Left lung (tissue), 4 donors: ENCODE measurements at regions not wholly inside any gene's neighbourhood (a gene's known extent, or its start where the extent isn't known, plus 50 kb on each side); places are given as distances from the start of the nearest gene placed in this dataset.

Source experiments
- ATAC-seq: fragments of 200-7000 bp; cut with Tn5 transposase; one replicate; pipeline ENCODE4 v1.9.1; 2020; ENCODE audit warnings: moderate library complexity
- DNase-seq, 4 donors: peaks; one replicate each; pipeline ENCODE4 v3.0.0-alpha.2; 2013 to 2020
- H3K27ac ChIP-seq, 2 donors: fragments of 200-600 bp; sonication (generic) in 1 of 2; one replicate each; pipeline versions ENCODE4 v1.5.0 to v1.8.0; 2020 to 2021
- H3K27me3 ChIP-seq, 2 donors: fragments of 200-600 bp; sonication (generic) in 1 of 2; one replicate each; pipeline versions ENCODE4 v1.5.0 to v1.8.0; 2020 to 2021
- H3K36me3 ChIP-seq, 2 donors: fragments of 200-600 bp; sonication (generic) in 1 of 2; one replicate each; pipeline versions ENCODE4 v1.5.0 to v1.8.0; 2020 to 2021
- H3K4me1 ChIP-seq, 2 donors: fragments of 200-600 bp; one replicate each; pipeline ENCODE4 v1.8.0; 2021
- H3K4me3 ChIP-seq, 2 donors: fragments of 200-600 bp; sonication (generic) in 1 of 2; one replicate each; pipeline versions ENCODE4 v1.5.0 to v1.8.0; 2020 to 2021; ENCODE audit warnings: mild to moderate bottlenecking in 1 of 2
- H3K9me3 ChIP-seq, 2 donors: fragments of 200-600 bp; sonication (generic) in 1 of 2; one replicate each; pipeline versions ENCODE4 v1.5.0 to v1.8.0; 2020 to 2021
- intact Hi-C, 2 donors: fragments of 100-400 bp; cut with DNase I; formaldehyde crosslinking; loops; one replicate each; pipeline versions ENCODE4 v1.11.2 to v1.14.2; 2022
- TF ChIP-seq, protein P1 (sequence below), 2 donors: fragments of 200-600 bp; sonication (generic) in 1 of 2; IDR thresholded peaks; one replicate each; pipeline versions ENCODE4 v1.5.0 to v1.8.0; 2021; ENCODE audit warnings: antibody characterized with exemption in 2 of 2
- donor health status: DM: no; HTN: yes; CAD: no.
- donor health status: DM: no; HTN: no; CAD: no.

DNA sequence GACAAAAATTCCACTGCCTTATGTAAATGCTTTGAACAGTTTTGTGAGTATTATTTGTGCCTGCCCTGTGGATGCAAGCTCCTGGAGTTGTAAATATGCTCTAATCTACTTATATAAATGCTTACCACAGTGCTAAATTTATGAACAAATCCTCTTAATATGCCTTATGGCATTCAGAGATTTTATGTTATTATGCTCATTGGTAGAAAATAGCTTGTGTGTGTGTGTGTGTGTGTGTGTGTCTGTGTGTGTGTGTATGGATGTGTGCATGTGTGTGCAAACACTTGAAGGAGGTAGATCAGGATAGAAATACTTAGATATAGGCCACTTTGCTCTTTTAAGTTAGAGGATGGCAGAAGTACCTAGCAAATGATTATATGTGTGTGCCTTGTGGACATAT is 253.9 kb downstream of the TAF11L14 start:
- DNase-seq, result no peak

DNA sequence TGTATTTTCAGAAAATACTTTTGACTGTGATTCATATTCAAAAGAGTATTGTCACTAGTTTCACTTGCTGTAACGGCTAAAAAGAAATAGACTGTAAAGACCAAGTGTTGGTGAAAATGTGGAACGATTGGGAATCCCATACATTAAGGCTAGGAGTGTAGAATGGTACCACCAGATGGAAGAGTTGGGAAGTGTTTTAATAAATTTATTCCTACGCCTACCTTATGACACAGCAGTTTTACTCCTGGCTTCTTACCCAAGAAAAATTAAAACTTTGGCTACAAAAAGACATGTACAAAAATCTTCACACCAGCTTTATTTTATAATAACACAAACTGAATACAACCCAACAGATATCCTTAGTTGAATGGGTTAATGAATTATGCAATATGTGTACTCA is 256.2 kb downstream of the TAF11L14 start:
- Histone ChIP-seq H3K4me1 (no peaks in the 10 kb centered on the region), H3K36me3 (no peaks in the 10 kb centered on the region), H3K9me3 (no peaks in the 10 kb centered on the region), H3K27ac (no peak overlapping the region), H3K27me3 (no peaks in the 10 kb centered on the region), H3K4me3 (no peak overlapping the region)
- no peak for ATAC-seq
- no peak for DNase-seq
- intact Hi-C loops, result no loop called here
- TF ChIP-seq, protein P1, sequence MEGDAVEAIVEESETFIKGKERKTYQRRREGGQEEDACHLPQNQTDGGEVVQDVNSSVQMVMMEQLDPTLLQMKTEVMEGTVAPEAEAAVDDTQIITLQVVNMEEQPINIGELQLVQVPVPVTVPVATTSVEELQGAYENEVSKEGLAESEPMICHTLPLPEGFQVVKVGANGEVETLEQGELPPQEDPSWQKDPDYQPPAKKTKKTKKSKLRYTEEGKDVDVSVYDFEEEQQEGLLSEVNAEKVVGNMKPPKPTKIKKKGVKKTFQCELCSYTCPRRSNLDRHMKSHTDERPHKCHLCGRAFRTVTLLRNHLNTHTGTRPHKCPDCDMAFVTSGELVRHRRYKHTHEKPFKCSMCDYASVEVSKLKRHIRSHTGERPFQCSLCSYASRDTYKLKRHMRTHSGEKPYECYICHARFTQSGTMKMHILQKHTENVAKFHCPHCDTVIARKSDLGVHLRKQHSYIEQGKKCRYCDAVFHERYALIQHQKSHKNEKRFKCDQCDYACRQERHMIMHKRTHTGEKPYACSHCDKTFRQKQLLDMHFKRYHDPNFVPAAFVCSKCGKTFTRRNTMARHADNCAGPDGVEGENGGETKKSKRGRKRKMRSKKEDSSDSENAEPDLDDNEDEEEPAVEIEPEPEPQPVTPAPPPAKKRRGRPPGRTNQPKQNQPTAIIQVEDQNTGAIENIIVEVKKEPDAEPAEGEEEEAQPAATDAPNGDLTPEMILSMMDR (IDR thresholded peaks at IDR 0.05), result no peak

More for the DNA sequence above, 253.9 kb downstream of the TAF11L14 start:
- TF ChIP-seq, protein P1 (IDR thresholded peaks at IDR 0.05), result no peak
- ATAC-seq, result no peak
- no peak overlapping the region for H3K4me3 ChIP-seq
- no peaks in the 10 kb centered on the region for H3K27me3 ChIP-seq
- H3K4me1 ChIP-seq, result no peaks in the 10 kb centered on the region
- H3K36me3 ChIP-seq, result no peaks in the 10 kb centered on the region
- no peak overlapping the region for H3K27ac ChIP-seq
- no peaks in the 10 kb centered on the region for H3K9me3 ChIP-seq
- intact Hi-C loops, result no loop called here

DNA sequence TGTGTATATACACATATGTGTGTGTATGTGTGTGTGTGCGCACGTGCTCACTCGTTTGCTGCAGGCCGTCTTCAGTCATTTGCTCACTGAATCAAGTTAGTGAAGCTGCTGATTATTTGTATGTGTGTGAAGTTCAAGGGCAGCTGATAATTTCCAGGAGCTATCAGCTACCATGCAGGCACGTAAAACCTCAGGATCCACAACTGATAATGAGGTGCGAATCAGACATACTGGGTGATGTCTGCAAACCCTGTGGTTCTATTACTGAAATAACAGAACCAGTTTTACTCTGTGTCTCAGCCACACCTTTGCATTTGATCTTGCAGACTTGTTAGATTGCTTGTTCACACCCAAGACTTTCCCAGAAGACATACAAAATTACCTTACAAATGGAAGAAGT is 257.6 kb downstream of the TAF11L14 start:
- TF ChIP-seq, protein P1 (IDR thresholded peaks at IDR 0.05), result no peak
- Histone ChIP-seq H3K27ac (no peak overlapping the region), H3K27me3 (no peaks in the 10 kb centered on the region), H3K4me3 (no peak overlapping the region), H3K9me3 (no peaks in the 10 kb centered on the region), H3K36me3 (no peaks in the 10 kb centered on the region), H3K4me1 (no peaks in the 10 kb centered on the region)
- intact Hi-C loops, result no loop called here
- no peak for ATAC-seq
- no peak for DNase-seq

DNA sequence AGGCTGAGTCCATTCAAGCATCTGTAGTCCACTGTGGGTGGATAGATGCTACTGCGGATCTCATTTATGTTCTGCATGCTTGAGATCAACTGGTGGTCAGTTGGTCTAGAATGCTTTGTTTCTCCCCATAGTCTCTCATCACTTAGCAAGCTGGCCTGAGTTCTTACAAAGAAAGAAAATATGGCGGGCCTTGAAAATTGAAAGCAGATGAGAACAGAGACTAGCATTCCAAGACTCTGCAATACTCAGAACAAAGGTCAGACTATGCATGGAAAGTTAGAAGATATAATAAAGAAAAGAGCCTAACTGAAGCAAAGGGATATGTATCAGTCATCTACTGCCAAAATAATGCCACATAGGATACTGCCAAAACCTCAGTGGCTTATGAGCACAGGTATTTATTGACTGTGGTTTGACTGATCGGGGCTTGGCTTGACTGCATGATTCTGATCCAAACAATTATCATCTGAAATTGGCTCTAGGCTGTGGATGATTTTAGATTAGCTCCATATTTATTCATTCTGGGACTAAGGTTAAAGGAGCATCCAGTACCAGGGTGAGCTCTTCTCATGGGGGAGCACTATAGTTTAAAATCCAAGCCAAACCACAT is 258.9 kb downstream of the TAF11L14 start:
- no peak overlapping the region for H3K27ac ChIP-seq
- no peak for DNase-seq
- H3K4me3 ChIP-seq, result no peak overlapping the region
- H3K4me1 ChIP-seq, result no peaks in the 10 kb centered on the region
- TF ChIP-seq, protein P1 (IDR thresholded peaks at IDR 0.05), result no peak
- no peaks in the 10 kb centered on the region for H3K36me3 ChIP-seq
- intact Hi-C loops, result no loop called here
- no peak for ATAC-seq
- no peaks in the 10 kb centered on the region for H3K27me3 ChIP-seq
- H3K9me3 ChIP-seq, result no peaks in the 10 kb centered on the region

DNA sequence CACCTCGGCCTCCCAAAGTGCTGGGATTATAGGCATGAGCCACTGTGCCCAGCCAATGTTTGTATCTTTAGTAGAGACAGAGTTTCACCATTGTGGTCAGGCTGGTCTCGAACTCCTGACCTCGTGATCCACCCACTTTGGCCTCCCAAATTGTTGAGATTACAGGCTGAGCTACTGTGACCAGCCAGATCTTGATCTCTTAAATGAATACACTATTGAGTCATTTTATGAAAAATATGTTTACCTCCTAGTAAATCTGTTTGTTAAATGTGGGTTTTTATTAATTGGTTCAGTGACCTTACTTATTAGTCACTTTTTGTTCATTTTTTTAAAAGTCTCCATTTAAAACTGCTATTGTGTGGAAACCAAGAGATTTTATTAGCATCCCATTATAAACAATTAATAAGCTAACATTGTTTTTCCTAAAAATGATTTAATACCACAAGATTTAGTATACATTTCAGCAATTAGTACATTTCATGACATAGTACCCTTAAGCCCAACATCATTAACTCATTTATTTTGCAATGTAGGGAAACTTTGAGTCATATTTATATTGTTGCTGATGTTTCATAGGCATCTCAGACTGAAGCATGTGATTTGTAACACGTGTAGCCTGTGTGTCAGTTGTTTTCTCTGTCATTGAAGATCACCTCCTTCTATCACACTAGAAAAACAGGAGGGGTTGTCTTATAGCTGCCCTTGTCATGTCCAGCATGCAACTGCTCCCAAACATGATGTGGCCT is 261.2 kb downstream of the TAF11L14 start:
- ATAC-seq (peak; percentile 57), DNase-seq (no peak)
- H3K4me1 ChIP-seq, result no peaks in the 10 kb centered on the region
- no peaks in the 10 kb centered on the region for H3K9me3 ChIP-seq
- no peak overlapping the region for H3K4me3 ChIP-seq
- intact Hi-C loops, result no loop called here
- TF ChIP-seq, protein P1 (IDR thresholded peaks at IDR 0.05), result no peak
- H3K27ac ChIP-seq, result peak overlapping the region in 1 of 2 donors; percentile 51
- H3K36me3 ChIP-seq, result no peaks in the 10 kb centered on the region
- H3K27me3 ChIP-seq, result no peaks in the 10 kb centered on the region
